Activated gamma-delta T cell treated with Interleukin-2 at 50 U/mL for 16 hours (primary cell): ENCODE measurements at regions not wholly inside any gene's neighbourhood (a gene's known extent, or its start where the extent isn't known, plus 50 kb on each side); places are given as distances from the start of the nearest gene placed in this dataset.

ENCODE experiments used
- DNase-seq: peaks from one replicate; pipeline ENCODE4 v3.0.0-alpha.2; 2020

- no peak for DNase-seq
Observed at GRCh38 chrX:4841216-4841745, 1127.8 kb upstream of the PRKX start.

- DNase-seq, result no peak
Observed at GRCh38 chrX:4831574-4831973, 1118.1 kb upstream of the PRKX start.

- no peak for DNase-seq
Observed at GRCh38 chrX:4830880-4831557, 1117.6 kb upstream of the PRKX start.

- no peak for DNase-seq
Observed at GRCh38 chrX:4825550-4825949, 1112.1 kb upstream of the PRKX start.

GRCh38 chrX:4809571-4809970, 1096.1 kb upstream of the PRKX start:
- DNase-seq, result no peak

- no peak for DNase-seq
Observed at GRCh38 chrX:4805502-4805901, 1092.1 kb upstream of the PRKX start.

GRCh38 chrX:4800756-4801155, 1087.3 kb upstream of the PRKX start:
- no peak for DNase-seq

- DNase-seq, result no peak
Observed at GRCh38 chrX:4787971-4788370, 1074.5 kb upstream of the PRKX start.

- no peak for DNase-seq
Observed at GRCh38 chrX:4764888-4765287, 1051.4 kb upstream of the PRKX start.

- no peak for DNase-seq
Observed at GRCh38 chrX:4762196-4762595, 1048.7 kb upstream of the PRKX start.

GRCh38 chrX:4754878-4755604, 1041.6 kb upstream of the PRKX start:
- no peak for DNase-seq

- no peak for DNase-seq
Observed at GRCh38 chrX:4741024-4741423, 1027.6 kb upstream of the PRKX start.

- no peak for DNase-seq
Observed at GRCh38 chrX:4735299-4735698, 1021.9 kb upstream of the PRKX start.

GRCh38 chrX:4710618-4711433, 997.4 kb upstream of the PRKX start:
- no peak for DNase-seq

- no peak for DNase-seq
Observed at GRCh38 chrX:4708970-4709760, 995.7 kb upstream of the PRKX start.

GRCh38 chrX:4706961-4707360, 993.5 kb upstream of the PRKX start:
- no peak for DNase-seq

- DNase-seq, result no peak
Observed at GRCh38 chrX:4690521-4690920, 977.1 kb upstream of the PRKX start.

GRCh38 chrX:4682636-4683035, 969.2 kb upstream of the PRKX start:
- no peak for DNase-seq

GRCh38 chrX:4675686-4676300, 962.3 kb upstream of the PRKX start:
- no peak for DNase-seq

- DNase-seq, result no peak
Observed at GRCh38 chrX:4674028-4674782, 960.8 kb upstream of the PRKX start.

GRCh38 chrX:4671344-4671743, 957.9 kb upstream of the PRKX start:
- DNase-seq, result no peak

- DNase-seq, result no peak
Observed at GRCh38 chrX:4670606-4671005, 957.2 kb upstream of the PRKX start.
